Liver (tissue), 8 donors: ENCODE measurements at regions not wholly inside any gene's neighbourhood (a gene's known extent, or its start where the extent isn't known, plus 50 kb on each side); places are given as distances from the start of the nearest gene placed in this dataset.

Experiments
- DNase-seq: peaks from one replicate; pipeline ENCODE4 v3.0.0-alpha.2; 2017; ENCODE audit warnings: low spot score
- H3K27ac ChIP-seq, 2 donors: one replicate each; pipeline ENCODE4 v1.7.0; 2013; ENCODE audit warnings: inconsistent platforms in 2 of 2, low read length in 2 of 2, control low read depth in 1 of 2, low read depth in 1 of 2, mild to moderate bottlenecking in 1 of 2
- H3K27me3 ChIP-seq, 4 donors: one replicate each; pipeline versions ENCODE4 v1.6.1 to v1.7.0; 2013; ENCODE audit warnings: low read length in 3 of 4, inconsistent platforms in 1 of 4, mild to moderate bottlenecking in 1 of 4, moderate library complexity in 1 of 4; ENCODE audit not compliant: control insufficient read depth in 4 of 4, insufficient read depth in 4 of 4
- H3K36me3 ChIP-seq, 4 donors: one replicate each; pipeline versions ENCODE4 v1.6.1 to v1.7.0; 2013; ENCODE audit warnings: low read length in 3 of 4, mild to moderate bottlenecking in 3 of 4, low read depth in 1 of 4, moderate library complexity in 1 of 4; ENCODE audit not compliant: control insufficient read depth in 4 of 4, insufficient read depth in 3 of 4
- H3K4me1 ChIP-seq, 4 donors: one replicate each; pipeline versions ENCODE4 v1.6.1 to v1.7.0; 2013; ENCODE audit warnings: low read length in 3 of 4, mild to moderate bottlenecking in 3 of 4, moderate library complexity in 1 of 4; ENCODE audit not compliant: control insufficient read depth in 4 of 4, insufficient read depth in 4 of 4
- H3K4me3 ChIP-seq, 3 donors: one replicate each; pipeline versions ENCODE4 v1.6.1 to v1.7.0; 2013; ENCODE audit warnings: low read length in 3 of 3, control low read depth in 1 of 3, low read depth in 1 of 3, mild to moderate bottlenecking in 1 of 3
- H3K9ac ChIP-seq, 2 donors: one replicate each; pipeline ENCODE4 v1.7.0; 2013; ENCODE audit warnings: low read length in 2 of 2, mild to moderate bottlenecking in 2 of 2, moderate library complexity in 2 of 2, control low read depth in 1 of 2, low read depth in 1 of 2
- H3K9me3 ChIP-seq, 4 donors: one replicate each; pipeline versions ENCODE4 v1.6.1 to v1.7.0; 2013; ENCODE audit warnings: low read length in 3 of 4; ENCODE audit not compliant: control insufficient read depth in 4 of 4
- EGR1 ChIP-seq, 2 donors: IDR thresholded peaks; 2 replicates each; pipeline ENCODE4 v1.6.1; 2016 to 2018; ENCODE audit warnings: antibody characterized with exemption in 2 of 2, low read depth in 2 of 2
- FOXA1 ChIP-seq: IDR thresholded peaks from 2 replicates; pipeline ENCODE4 v1.6.1; 2016; ENCODE audit warnings: antibody characterized with exemption
- FOXA2 ChIP-seq: IDR thresholded peaks from 2 replicates; pipeline ENCODE4 v1.6.1; 2016; ENCODE audit warnings: antibody characterized with exemption
- GABPA ChIP-seq, 2 donors: IDR thresholded peaks in 1 of 2; conservative IDR thresholded peaks in 1 of 2; 2 replicates each; pipeline ENCODE4 v1.6.1; 2016; ENCODE audit warnings: antibody characterized with exemption in 2 of 2, mild to moderate bottlenecking in 1 of 2, moderate library complexity in 1 of 2
- HNF4A ChIP-seq, 2 donors: conservative IDR thresholded peaks; 2 replicates each; pipeline ENCODE4 v1.6.1; 2016; ENCODE audit warnings: antibody characterized with exemption in 2 of 2, mild to moderate bottlenecking in 2 of 2
- HNF4G ChIP-seq: IDR thresholded peaks from 2 replicates; pipeline ENCODE4 v1.6.1; 2016; ENCODE audit warnings: antibody characterized with exemption
- JUND ChIP-seq, 2 donors: IDR thresholded peaks; 2 replicates each; pipeline ENCODE4 v1.6.1; 2016; ENCODE audit warnings: antibody characterized with exemption in 2 of 2
- MAX ChIP-seq: IDR thresholded peaks from 2 replicates; pipeline ENCODE4 v1.6.1; 2016; ENCODE audit warnings: antibody characterized with exemption
- NR2F2 ChIP-seq: IDR thresholded peaks from 2 replicates; pipeline ENCODE4 v1.6.1; 2016; ENCODE audit warnings: antibody characterized with exemption
- RAD21 ChIP-seq, 2 donors: IDR thresholded peaks; 2 replicates each; pipeline ENCODE4 v1.6.1; 2016; ENCODE audit warnings: antibody characterized with exemption in 2 of 2, mild to moderate bottlenecking in 2 of 2
- RXRA ChIP-seq, 2 donors: IDR thresholded peaks; 2 replicates each; pipeline ENCODE4 v1.6.1; 2017 to 2018; ENCODE audit warnings: antibody characterized with exemption in 2 of 2, mild to moderate bottlenecking in 1 of 2
- SP1 ChIP-seq: IDR thresholded peaks from 2 replicates; pipeline ENCODE4 v1.6.1; 2018; ENCODE audit warnings: antibody characterized with exemption, mild to moderate bottlenecking
- TAF1 ChIP-seq: conservative IDR thresholded peaks from 2 replicates; pipeline ENCODE4 v1.6.1; 2016; ENCODE audit warnings: antibody characterized with exemption, mild to moderate bottlenecking
- YY1 ChIP-seq: IDR thresholded peaks from 2 replicates; pipeline ENCODE4 v1.6.1; 2016; ENCODE audit warnings: antibody characterized with exemption, mild to moderate bottlenecking
- WGBS: extraction: QIAGEN DNeasy Blood & Tissue Kit; methylation state at CpG from one replicate; pipeline ENCODE4 v1.1.7; 2013; 5-methylcytosine and 5-hydroxymethylcytosine counted together
- TF ChIP-seq, protein P1 (sequence below): fragments of 150-350 bp; IDR thresholded peaks from 2 replicates; pipeline ENCODE4 v1.5.1; 2017; ENCODE audit warnings: improper control_type of control experiment, low read depth, low read length; ENCODE audit not compliant: missing input control
- TF ChIP-seq, protein P2 (sequence below): IDR thresholded peaks from 2 replicates; pipeline ENCODE4 v1.6.1; 2016; ENCODE audit warnings: antibody characterized with exemption
- TF ChIP-seq, protein P3 (sequence below): IDR thresholded peaks from 2 replicates; pipeline ENCODE4 v1.6.1; 2016; ENCODE audit warnings: antibody characterized with exemption
- donor health status: healthy.
- donor health status: healthy.
- donor health status: healthy.
- donor health status: healthy.
- donor health status: healthy.

DNA sequence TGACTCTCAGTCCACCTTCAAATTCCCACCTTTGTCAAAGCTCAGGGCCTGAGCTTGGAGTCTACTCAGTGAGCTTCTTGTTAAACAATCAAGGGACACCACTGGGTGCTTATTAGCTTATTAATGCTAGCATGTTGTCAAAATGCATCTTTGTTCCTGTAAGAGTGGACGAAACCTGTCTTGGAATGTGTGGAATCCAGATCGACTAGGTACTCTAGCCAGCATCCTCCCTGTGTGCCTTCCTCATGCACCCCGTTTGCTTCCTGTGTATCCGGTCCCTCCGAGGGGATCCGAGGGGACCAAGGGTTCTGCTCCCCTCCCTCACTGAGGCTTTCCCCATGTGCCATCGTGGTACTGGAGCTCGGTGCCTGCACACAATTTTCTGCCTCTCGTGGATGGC lies 75.7 kb upstream of the UBE3A start:
- no peaks in the 10 kb centered on the region for H3K9me3 ChIP-seq
- 91% methylated on average over 9 of the region's 9 CpGs for WGBS

DNA sequence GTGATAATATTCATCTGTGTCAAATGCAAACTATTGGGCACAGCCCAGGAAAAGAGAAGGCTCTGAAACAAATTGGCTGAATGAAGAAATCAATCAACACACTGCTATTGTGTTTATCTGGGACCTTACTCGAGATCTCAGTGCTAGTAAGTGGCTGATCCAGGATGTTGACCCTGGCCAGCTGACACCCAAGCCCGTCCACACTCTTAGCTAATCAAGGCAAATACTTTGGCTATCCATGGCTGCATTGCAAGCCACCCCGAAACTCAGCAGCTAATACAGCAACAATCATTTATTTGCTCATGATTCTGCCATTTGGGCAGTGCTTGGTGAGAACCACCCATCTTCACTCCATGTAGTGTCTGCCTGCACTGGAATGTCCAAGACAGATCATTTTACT lies 74.1 kb upstream of the UBE3A start:
- DNase-seq = no peak
- no peaks in the 10 kb centered on the region for H3K36me3 ChIP-seq
- H3K27ac ChIP-seq = no peak overlapping the region
- TF ChIP-seq FOXA2 (no peak), MAX (no peak), TAF1 (no peak), RAD21 (IDR thresholded peaks at IDR 0.05) (no peak), RXRA (IDR thresholded peaks at IDR 0.05) (no peak), YY1 (no peak)
- TF ChIP-seq, protein P1, sequence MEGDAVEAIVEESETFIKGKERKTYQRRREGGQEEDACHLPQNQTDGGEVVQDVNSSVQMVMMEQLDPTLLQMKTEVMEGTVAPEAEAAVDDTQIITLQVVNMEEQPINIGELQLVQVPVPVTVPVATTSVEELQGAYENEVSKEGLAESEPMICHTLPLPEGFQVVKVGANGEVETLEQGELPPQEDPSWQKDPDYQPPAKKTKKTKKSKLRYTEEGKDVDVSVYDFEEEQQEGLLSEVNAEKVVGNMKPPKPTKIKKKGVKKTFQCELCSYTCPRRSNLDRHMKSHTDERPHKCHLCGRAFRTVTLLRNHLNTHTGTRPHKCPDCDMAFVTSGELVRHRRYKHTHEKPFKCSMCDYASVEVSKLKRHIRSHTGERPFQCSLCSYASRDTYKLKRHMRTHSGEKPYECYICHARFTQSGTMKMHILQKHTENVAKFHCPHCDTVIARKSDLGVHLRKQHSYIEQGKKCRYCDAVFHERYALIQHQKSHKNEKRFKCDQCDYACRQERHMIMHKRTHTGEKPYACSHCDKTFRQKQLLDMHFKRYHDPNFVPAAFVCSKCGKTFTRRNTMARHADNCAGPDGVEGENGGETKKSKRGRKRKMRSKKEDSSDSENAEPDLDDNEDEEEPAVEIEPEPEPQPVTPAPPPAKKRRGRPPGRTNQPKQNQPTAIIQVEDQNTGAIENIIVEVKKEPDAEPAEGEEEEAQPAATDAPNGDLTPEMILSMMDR = no peak
- no peaks in the 10 kb centered on the region for H3K27me3 ChIP-seq
- no peaks in the 10 kb centered on the region for H3K9me3 ChIP-seq
- H3K4me3 ChIP-seq = no peak overlapping the region
- H3K9ac ChIP-seq = no peak overlapping the region
- 69% methylated on average over 3 of the region's 3 CpGs for WGBS
- H3K4me1 ChIP-seq = no peaks in the 10 kb centered on the region

More for the DNA sequence above, 75.7 kb upstream of the UBE3A start:
- H3K4me3 ChIP-seq = no peak overlapping the region
- no peak overlapping the region for H3K27ac ChIP-seq
- H3K36me3 ChIP-seq = no peaks in the 10 kb centered on the region
- DNase-seq = no peak
- TF ChIP-seq HNF4A (conservative IDR thresholded peaks at IDR 0.05) = no peak
- TF ChIP-seq SP1 = no peak
- no peak for TF ChIP-seq EGR1 (IDR thresholded peaks at IDR 0.05; ENCODE audit: low read depth in 2 of 2)
- TF ChIP-seq, protein P2, sequence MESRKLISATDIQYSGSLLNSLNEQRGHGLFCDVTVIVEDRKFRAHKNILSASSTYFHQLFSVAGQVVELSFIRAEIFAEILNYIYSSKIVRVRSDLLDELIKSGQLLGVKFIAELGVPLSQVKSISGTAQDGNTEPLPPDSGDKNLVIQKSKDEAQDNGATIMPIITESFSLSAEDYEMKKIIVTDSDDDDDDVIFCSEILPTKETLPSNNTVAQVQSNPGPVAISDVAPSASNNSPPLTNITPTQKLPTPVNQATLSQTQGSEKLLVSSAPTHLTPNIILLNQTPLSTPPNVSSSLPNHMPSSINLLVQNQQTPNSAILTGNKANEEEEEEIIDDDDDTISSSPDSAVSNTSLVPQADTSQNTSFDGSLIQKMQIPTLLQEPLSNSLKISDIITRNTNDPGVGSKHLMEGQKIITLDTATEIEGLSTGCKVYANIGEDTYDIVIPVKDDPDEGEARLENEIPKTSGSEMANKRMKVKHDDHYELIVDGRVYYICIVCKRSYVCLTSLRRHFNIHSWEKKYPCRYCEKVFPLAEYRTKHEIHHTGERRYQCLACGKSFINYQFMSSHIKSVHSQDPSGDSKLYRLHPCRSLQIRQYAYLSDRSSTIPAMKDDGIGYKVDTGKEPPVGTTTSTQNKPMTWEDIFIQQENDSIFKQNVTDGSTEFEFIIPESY = no peak
- no peaks in the 10 kb centered on the region for H3K27me3 ChIP-seq
- no peak overlapping the region for H3K9ac ChIP-seq
- no peaks in the 10 kb centered on the region for H3K4me1 ChIP-seq

- no peak overlapping the region for H3K9ac ChIP-seq
- H3K27ac ChIP-seq = no peak overlapping the region
- 90% methylated on average over 4 of the region's 4 CpGs for WGBS
- H3K4me3 ChIP-seq = no peak overlapping the region
- no peaks in the 10 kb centered on the region for H3K4me1 ChIP-seq
- H3K36me3 ChIP-seq = no peaks in the 10 kb centered on the region
- DNase-seq = no peak
- no peaks in the 10 kb centered on the region for H3K9me3 ChIP-seq
- no peaks in the 10 kb centered on the region for H3K27me3 ChIP-seq
- no peak for TF ChIP-seq YY1
- no peak for TF ChIP-seq GABPA (IDR thresholded peaks at IDR 0.05 in 1 of 2, conservative IDR thresholded peaks at IDR 0.05 in 1 of 2)
- TF ChIP-seq TAF1 = no peak
- no peak for TF ChIP-seq NR2F2
- no peak for TF ChIP-seq RAD21 (IDR thresholded peaks at IDR 0.05)
- TF ChIP-seq, protein P1 = no peak
- TF ChIP-seq MAX = no peak
- TF ChIP-seq SP1 = no peak
- TF ChIP-seq RXRA (IDR thresholded peaks at IDR 0.05) = no peak
- no peak for TF ChIP-seq JUND (IDR thresholded peaks at IDR 0.05)
- TF ChIP-seq, protein P3, sequence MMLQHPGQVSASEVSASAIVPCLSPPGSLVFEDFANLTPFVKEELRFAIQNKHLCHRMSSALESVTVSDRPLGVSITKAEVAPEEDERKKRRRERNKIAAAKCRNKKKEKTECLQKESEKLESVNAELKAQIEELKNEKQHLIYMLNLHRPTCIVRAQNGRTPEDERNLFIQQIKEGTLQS = no peak
- TF ChIP-seq EGR1 (IDR thresholded peaks at IDR 0.05; ENCODE audit: low read depth in 2 of 2) = no peak
- no peak for TF ChIP-seq HNF4A (conservative IDR thresholded peaks at IDR 0.05)
- TF ChIP-seq HNF4G = no peak
- no peak for TF ChIP-seq FOXA1
- TF ChIP-seq, protein P2 = no peak
Measured at GRCh38 chr15:25510146-25510545, 71.3 kb upstream of the UBE3A start.
